ENCODE measurements at regions not wholly inside any gene's neighbourhood (a gene's known extent, or its start where the extent isn't known, plus 50 kb on each side); places are given as distances from the start of the nearest gene placed in this dataset.
"Not testable (repeated sequence)": the region's sequence is repeated elsewhere in the genome, so short reads cannot be mapped to it uniquely, and the experiment has no call there.

DNA sequence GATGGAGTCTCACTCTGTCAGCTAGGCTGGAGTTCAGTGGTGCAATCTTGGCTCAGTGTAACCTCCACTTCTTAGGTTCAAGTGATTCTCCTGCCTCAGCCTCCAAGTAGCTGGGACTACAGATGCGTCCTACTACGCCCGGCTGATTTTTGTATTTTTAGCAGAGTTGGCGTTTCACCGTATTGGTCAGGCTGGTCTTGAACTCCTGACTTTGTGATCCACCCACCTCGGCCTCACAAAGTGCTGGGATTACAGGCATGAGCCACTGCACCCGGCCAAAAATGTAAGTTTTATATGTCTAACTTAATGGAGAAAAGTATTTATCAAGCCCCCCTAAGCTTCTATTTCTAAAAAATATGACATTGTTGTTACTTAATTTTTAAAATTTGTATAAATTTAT lies 98.2 kb upstream of the RIOK2 start:
- no peaks in the 10 kb centered on the region for H3K36me3 ChIP-seq (ENCODE audit: insufficient read depth, low read length)
- no peaks in the 10 kb centered on the region for H3K79me2 ChIP-seq (ENCODE audit: insufficient read depth, low read length)
- H3K4me2 ChIP-seq (ENCODE audit: insufficient read depth, low read length), result no peak overlapping the region
- no peak overlapping the region for H2AFZ ChIP-seq (ENCODE audit: low read length)
- TF ChIP-seq, protein P1, sequence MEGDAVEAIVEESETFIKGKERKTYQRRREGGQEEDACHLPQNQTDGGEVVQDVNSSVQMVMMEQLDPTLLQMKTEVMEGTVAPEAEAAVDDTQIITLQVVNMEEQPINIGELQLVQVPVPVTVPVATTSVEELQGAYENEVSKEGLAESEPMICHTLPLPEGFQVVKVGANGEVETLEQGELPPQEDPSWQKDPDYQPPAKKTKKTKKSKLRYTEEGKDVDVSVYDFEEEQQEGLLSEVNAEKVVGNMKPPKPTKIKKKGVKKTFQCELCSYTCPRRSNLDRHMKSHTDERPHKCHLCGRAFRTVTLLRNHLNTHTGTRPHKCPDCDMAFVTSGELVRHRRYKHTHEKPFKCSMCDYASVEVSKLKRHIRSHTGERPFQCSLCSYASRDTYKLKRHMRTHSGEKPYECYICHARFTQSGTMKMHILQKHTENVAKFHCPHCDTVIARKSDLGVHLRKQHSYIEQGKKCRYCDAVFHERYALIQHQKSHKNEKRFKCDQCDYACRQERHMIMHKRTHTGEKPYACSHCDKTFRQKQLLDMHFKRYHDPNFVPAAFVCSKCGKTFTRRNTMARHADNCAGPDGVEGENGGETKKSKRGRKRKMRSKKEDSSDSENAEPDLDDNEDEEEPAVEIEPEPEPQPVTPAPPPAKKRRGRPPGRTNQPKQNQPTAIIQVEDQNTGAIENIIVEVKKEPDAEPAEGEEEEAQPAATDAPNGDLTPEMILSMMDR (IDR thresholded peaks at IDR 0.05; ENCODE audit: extremely low read depth, low read depth, low read length), result no peak
- H3K4me1 ChIP-seq (ENCODE audit: insufficient read depth, low read length), result no peaks in the 10 kb centered on the region
- no peaks in the 10 kb centered on the region for H3K9me3 ChIP-seq (ENCODE audit: low read depth, low read length)
- H3K27ac ChIP-seq (ENCODE audit: low read depth, low read length), result no peak overlapping the region
- no peak for DNase-seq (ENCODE audit: insufficient read length, low spot score, missing footprints)
- H3K4me3 ChIP-seq (ENCODE audit: insufficient read depth, low read length), result no peak overlapping the region
- no peaks in the 10 kb centered on the region for H4K20me1 ChIP-seq (ENCODE audit: insufficient read depth, low read length)
- H3K27me3 ChIP-seq (ENCODE audit: insufficient read depth, low read length), result no peaks in the 10 kb centered on the region

DNA sequence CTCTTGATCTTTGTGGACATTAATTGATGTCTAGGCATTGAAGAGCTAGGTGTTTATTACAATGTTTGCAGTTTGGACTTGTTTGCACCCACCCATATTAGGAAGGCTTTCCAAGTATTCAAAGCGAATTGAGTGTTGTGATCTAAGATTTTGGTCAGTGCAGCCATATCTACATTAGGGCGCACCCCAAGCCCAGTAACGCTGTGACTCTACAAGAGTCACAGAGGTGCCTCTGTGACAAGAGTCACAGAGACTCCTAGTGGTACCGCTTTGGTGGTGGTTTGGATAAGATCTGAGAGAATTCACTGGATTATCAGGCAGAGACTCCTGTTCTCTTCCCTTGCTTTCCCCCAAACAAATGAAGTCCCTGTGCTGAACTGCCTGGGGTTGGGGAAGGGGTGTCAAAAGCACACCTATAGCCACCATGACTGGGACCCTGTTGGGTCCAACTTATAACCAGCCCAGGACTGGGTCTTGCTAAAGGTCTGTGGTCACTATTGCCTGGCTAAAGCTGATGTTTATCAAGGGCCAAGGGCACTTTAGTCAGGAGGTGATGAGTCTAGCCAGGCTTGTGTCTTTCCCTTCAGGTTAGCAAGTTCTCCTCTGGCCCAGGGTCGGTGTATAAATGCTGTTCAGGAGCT lies 114.1 kb upstream of the RIOK2 start:
- Histone ChIP-seq H3K9me3 (ENCODE audit: low read depth, low read length) (no peaks in the 10 kb centered on the region), H3K4me2 (ENCODE audit: insufficient read depth, low read length) (no peak overlapping the region), H2AFZ (ENCODE audit: low read length) (no peak overlapping the region), H3K27me3 (ENCODE audit: insufficient read depth, low read length) (no peaks in the 10 kb centered on the region), H3K36me3 (ENCODE audit: insufficient read depth, low read length) (no peaks in the 10 kb centered on the region), H3K4me3 (ENCODE audit: insufficient read depth, low read length) (no peak overlapping the region), H3K27ac (ENCODE audit: low read depth, low read length) (no peak overlapping the region), H4K20me1 (ENCODE audit: insufficient read depth, low read length) (no peaks in the 10 kb centered on the region), H3K4me1 (ENCODE audit: insufficient read depth, low read length) (no peaks in the 10 kb centered on the region), H3K79me2 (ENCODE audit: insufficient read depth, low read length) (no peaks in the 10 kb centered on the region)
- DNase-seq (ENCODE audit: insufficient read length, low spot score, missing footprints), result peak; percentile 56
- TF ChIP-seq, protein P1 (IDR thresholded peaks at IDR 0.05; ENCODE audit: extremely low read depth, low read depth, low read length), result peak; percentile 53

DNA sequence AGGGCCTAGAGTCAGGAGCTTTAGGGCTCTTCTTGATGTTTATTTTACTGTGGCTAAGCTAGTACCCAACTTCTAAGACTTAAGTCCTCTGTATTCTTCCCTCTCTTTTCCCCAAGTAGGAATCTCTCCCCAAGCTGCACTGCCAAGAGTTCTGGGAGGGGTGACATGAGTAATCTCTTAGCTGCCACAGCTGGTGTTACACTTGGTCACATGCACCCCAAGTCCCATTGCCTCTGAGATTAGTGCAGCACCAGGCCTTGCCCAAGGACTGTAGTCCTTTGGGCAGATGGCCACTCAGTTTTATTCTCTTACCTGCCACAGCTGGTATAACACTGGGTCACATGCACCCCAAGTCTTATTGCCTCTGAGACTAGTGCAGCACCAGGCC lies 114.7 kb upstream of the RIOK2 start:
- H3K79me2 ChIP-seq (ENCODE audit: insufficient read depth, low read length), result no peaks in the 10 kb centered on the region
- DNase-seq (ENCODE audit: insufficient read length, low spot score, missing footprints), result peak; percentile 75
- no peak overlapping the region for H3K4me3 ChIP-seq (ENCODE audit: insufficient read depth, low read length)
- H4K20me1 ChIP-seq (ENCODE audit: insufficient read depth, low read length), result no peaks in the 10 kb centered on the region
- TF ChIP-seq, protein P1 (IDR thresholded peaks at IDR 0.05; ENCODE audit: extremely low read depth, low read depth, low read length), result no peak
- no peak overlapping the region for H3K27ac ChIP-seq (ENCODE audit: low read depth, low read length)
- H3K4me1 ChIP-seq (ENCODE audit: insufficient read depth, low read length), result no peaks in the 10 kb centered on the region
- no peaks in the 10 kb centered on the region for H3K9me3 ChIP-seq (ENCODE audit: low read depth, low read length)
- H3K36me3 ChIP-seq (ENCODE audit: insufficient read depth, low read length), result no peaks in the 10 kb centered on the region
- no peaks in the 10 kb centered on the region for H3K27me3 ChIP-seq (ENCODE audit: insufficient read depth, low read length)
- H3K4me2 ChIP-seq (ENCODE audit: insufficient read depth, low read length), result no peak overlapping the region
- H2AFZ ChIP-seq (ENCODE audit: low read length), result no peak overlapping the region

DNA sequence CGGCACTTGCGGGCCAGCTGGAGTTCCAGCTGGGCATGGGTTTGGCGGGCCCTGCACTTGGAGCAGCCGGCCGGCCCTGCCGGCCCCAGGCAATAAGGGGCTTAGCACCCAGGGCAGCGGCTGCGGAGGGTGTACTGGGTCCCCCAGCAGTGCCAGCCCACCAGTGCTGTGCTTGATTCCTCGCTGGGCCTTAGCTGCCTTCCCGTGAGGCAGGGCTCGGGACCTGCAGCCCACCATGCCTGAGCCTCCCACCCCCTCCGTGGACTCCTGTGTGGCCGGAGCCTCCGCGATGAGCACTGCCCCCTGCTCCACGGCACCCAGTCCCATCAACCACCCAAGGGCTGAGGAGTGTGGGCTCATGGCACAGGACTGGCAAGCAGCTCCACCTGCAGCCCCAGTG lies 118.1 kb upstream of the RIOK2 start:
- DNase-seq (ENCODE audit: insufficient read length, low spot score, missing footprints); H3K27me3 ChIP-seq (ENCODE audit: insufficient read depth, low read length); H3K9me3 ChIP-seq (ENCODE audit: low read depth, low read length); H3K4me1 ChIP-seq (ENCODE audit: insufficient read depth, low read length); H3K4me3 ChIP-seq (ENCODE audit: insufficient read depth, low read length); H3K4me2 ChIP-seq (ENCODE audit: insufficient read depth, low read length); H3K36me3 ChIP-seq (ENCODE audit: insufficient read depth, low read length); H3K79me2 ChIP-seq (ENCODE audit: insufficient read depth, low read length); H2AFZ ChIP-seq (ENCODE audit: low read length); H4K20me1 ChIP-seq (ENCODE audit: insufficient read depth, low read length); H3K27ac ChIP-seq (ENCODE audit: low read depth, low read length): not testable (repeated sequence)

Data from osteoblast (primary cell).